ENCODE measurements at regions not wholly inside any gene's neighbourhood (a gene's known extent, or its start where the extent isn't known, plus 50 kb on each side); places are given as distances from the start of the nearest gene placed in this dataset.

GRCh38 chr6:1146500-1146899 is 165.4 kb upstream of the FOXQ1 start:
- Histone ChIP-seq H3K36me3 (ENCODE audit: control insufficient read depth in 2 of 2, insufficient read depth in 1 of 2, low read length in 2 of 2) (no peaks in the 10 kb centered on the region), H3K4me3 (ENCODE audit: low read depth, low read length) (no peak overlapping the region), H3K27ac (ENCODE audit: extremely low read depth, low read depth, low read length) (peak overlapping the region; percentile 4; the same call in 1 of the 2 replicates), H3K9me3 (ENCODE audit: control insufficient read depth, insufficient read depth, low read depth, low read length) (no peaks in the 10 kb centered on the region), H3K4me1 (ENCODE audit: control insufficient read depth, insufficient read depth, low read length) (peaks cover 8% of the 10 kb centered on the region)
- 0 out of 2 replicates have a peak, but pooled peaks have one; percentile 8 for TF ChIP-seq ZSCAN16 (tag by site-specific recombination; IDR thresholded peaks at IDR 0.05)
- TF ChIP-seq ZNF175 (tag by site-specific recombination; IDR thresholded peaks at IDR 0.05): no peak
- peak; percentile 97 for TF ChIP-seq ZNF202 (tag by site-specific recombination; IDR thresholded peaks at IDR 0.05; ENCODE audit: borderline replicate concordance)
- peak; percentile 88 for TF ChIP-seq ZNF596 (tag by site-specific recombination; IDR thresholded peaks at IDR 0.05)
- TF ChIP-seq ZNF366 (tag by site-specific recombination; conservative IDR thresholded peaks at IDR 0.05): 0 out of 2 replicates have a peak, but pooled peaks have one; percentile 45
- TF ChIP-seq KLF9 (tag by site-specific recombination; IDR thresholded peaks at IDR 0.05; ENCODE audit: low read depth): no peak
- POLR2A ChIA-PET: no interaction called here
- CTCF ChIA-PET: no interaction called here

- Histone ChIP-seq H3K27ac (ENCODE audit: extremely low read depth, low read depth, low read length) (peak overlapping the region; percentile 11; the same call in 1 of the 2 replicates), H3K4me3 (ENCODE audit: low read depth, low read length) (no peak overlapping the region), H3K4me1 (ENCODE audit: control insufficient read depth, insufficient read depth, low read length) (peaks cover 8% of the 10 kb centered on the region), H3K9me3 (ENCODE audit: control insufficient read depth, insufficient read depth, low read depth, low read length) (no peaks in the 10 kb centered on the region), H3K36me3 (ENCODE audit: control insufficient read depth in 2 of 2, insufficient read depth in 1 of 2, low read length in 2 of 2) (no peaks in the 10 kb centered on the region)
- ChIA-PET CTCF (no interaction called here), POLR2A (no interaction called here)
- TF ChIP-seq ZBTB11 (tag by site-specific recombination; conservative IDR thresholded peaks at IDR 0.05; ENCODE audit: low read depth): no peak
- TF ChIP-seq ZNF239 (tag by site-specific recombination; IDR thresholded peaks at IDR 0.05): no peak
- TF ChIP-seq SP7 (tag by site-specific recombination; IDR thresholded peaks at IDR 0.05): peak; percentile 95
- TF ChIP-seq ZNF24 (tag by site-specific recombination; IDR thresholded peaks at IDR 0.05): no peak
- TF ChIP-seq ZNF112 (tag by site-specific recombination; IDR thresholded peaks at IDR 0.05): no peak
- TF ChIP-seq ZNF768 (tag by site-specific recombination; IDR thresholded peaks at IDR 0.05): no peak
- TF ChIP-seq IKZF3 (tag by site-specific recombination; IDR thresholded peaks at IDR 0.05): peak; percentile 48
- TF ChIP-seq ZBTB48 (tag by site-specific recombination; IDR thresholded peaks at IDR 0.05): peak; percentile 11
- TF ChIP-seq ZSCAN30 (tag by site-specific recombination; IDR thresholded peaks at IDR 0.05): no peak
- TF ChIP-seq ZNF610 (tag by site-specific recombination; IDR thresholded peaks at IDR 0.05; ENCODE audit: borderline replicate concordance): peak; percentile 58; the same call in 1 of the 2 replicates
- TF ChIP-seq SALL2 (tag by site-specific recombination; IDR thresholded peaks at IDR 0.05; ENCODE audit: borderline replicate concordance): no peak
- TF ChIP-seq PRDM4 (tag by site-specific recombination; IDR thresholded peaks at IDR 0.05): peak; percentile 47
- TF ChIP-seq ZNF19 (tag by site-specific recombination; IDR thresholded peaks at IDR 0.05; ENCODE audit: low read depth): no peak
- TF ChIP-seq ZNF580 (tag by site-specific recombination; IDR thresholded peaks at IDR 0.05): peak; percentile 91
- peak; percentile 61 for TF ChIP-seq ZNF341 (tag by site-specific recombination; IDR thresholded peaks at IDR 0.05; ENCODE audit: low read depth)
- TF ChIP-seq ZBTB44 (tag by site-specific recombination; IDR thresholded peaks at IDR 0.05): peak; percentile 78
- TF ChIP-seq KLF8 (tag by site-specific recombination; IDR thresholded peaks at IDR 0.05): no peak
- no peak for TF ChIP-seq GFI1B (tag by site-specific recombination; IDR thresholded peaks at IDR 0.05)
- no peak for TF ChIP-seq ZNF26 (tag by site-specific recombination; IDR thresholded peaks at IDR 0.05)
- peak; percentile 73 for TF ChIP-seq ZNF600 (tag by site-specific recombination; IDR thresholded peaks at IDR 0.05)
- TF ChIP-seq ZBTB7A (tag by site-specific recombination; IDR thresholded peaks at IDR 0.05; ENCODE audit: low read depth): no peak
Observed at GRCh38 chr6:1145768-1146218, 166.1 kb upstream of the FOXQ1 start.
